Keratinocyte (primary cell): ENCODE measurements at regions not wholly inside any gene's neighbourhood (a gene's known extent, or its start where the extent isn't known, plus 50 kb on each side); places are given as distances from the start of the nearest gene placed in this dataset.

Experiments used
- DNase-seq: peaks from one replicate; pipeline ENCODE4 v3.0.0-alpha.2; 2011; ENCODE audit warnings: low read depth, missing footprints, low spot score
- FAIRE-seq: peaks from 2 replicates; lab custom pipeline; 2011; peaks lifted over from hg19 to GRCh38; lab: Jason Lieb, UNC
- H2AFZ ChIP-seq: 2 replicates; pipeline ENCODE4 v1.6.0; 2012; ENCODE audit warnings: low read length, control low read depth, inconsistent platforms; ENCODE audit not compliant: control insufficient read depth
- H3K27ac ChIP-seq: 2 replicates; pipeline ENCODE4 v1.5.1; 2011; ENCODE audit warnings: low read length; ENCODE audit not compliant: control insufficient read depth, insufficient read depth
- H3K27me3 ChIP-seq: 3 replicates; pipeline ENCODE4 v1.6.0; 2011; ENCODE audit warnings: low read length; ENCODE audit not compliant: control insufficient read depth, insufficient read depth; ENCODE audit errors: extremely low read depth
- H3K36me3 ChIP-seq, 2 experiments: 2 replicates in 1 of 2; 3 replicates in 1 of 2; pipeline ENCODE4 v1.5.1; 2011; ENCODE audit warnings: low read length in 2 of 2, mild to moderate bottlenecking in 1 of 2; ENCODE audit not compliant: control insufficient read depth in 2 of 2, insufficient read depth in 2 of 2; ENCODE audit errors: extremely low read depth in 1 of 2
- H3K4me1 ChIP-seq: 3 replicates; pipeline ENCODE4 v1.5.1; 2011; ENCODE audit warnings: low read length; ENCODE audit not compliant: control insufficient read depth, insufficient read depth; ENCODE audit errors: extremely low read depth
- H3K4me2 ChIP-seq: 3 replicates; pipeline ENCODE4 v1.6.0; 2011; ENCODE audit warnings: low read depth, low read length; ENCODE audit not compliant: control insufficient read depth, insufficient read depth; ENCODE audit errors: extremely low read depth
- H3K4me3 ChIP-seq, 3 experiments: fragments of 200-600 bp in 1 of 3; sonication (generic) in 1 of 3; 2 replicates in 2 of 3; 3 replicates in 1 of 3; pipeline ENCODE4 v1.5.1; 2011 to 2016; ENCODE audit warnings: low read length in 3 of 3, mild to moderate bottlenecking in 3 of 3, control low read depth in 2 of 3, inconsistent platforms in 1 of 3, low read depth in 1 of 3, mixed read lengths in 1 of 3, mixed run types in 1 of 3, moderate library complexity in 1 of 3; ENCODE audit not compliant: control insufficient read depth in 2 of 3, insufficient read depth in 2 of 3; ENCODE audit errors: extremely low read depth in 1 of 3
- H3K79me2 ChIP-seq: 2 replicates; pipeline ENCODE4 v1.6.0; 2012; ENCODE audit warnings: low read length; ENCODE audit not compliant: control insufficient read depth, insufficient read depth
- H3K9ac ChIP-seq: 3 replicates; pipeline ENCODE4 v1.6.0; 2011; ENCODE audit warnings: low read length; ENCODE audit not compliant: control insufficient read depth, insufficient read depth; ENCODE audit errors: extremely low read depth
- H3K9me1 ChIP-seq: 3 replicates; pipeline ENCODE4 v1.6.0; 2011; ENCODE audit warnings: low read length; ENCODE audit not compliant: control insufficient read depth, insufficient read depth; ENCODE audit errors: extremely low read depth
- H3K9me3 ChIP-seq: 2 replicates; pipeline ENCODE4 v1.5.1; 2012; ENCODE audit warnings: low read depth, low read length; ENCODE audit not compliant: control insufficient read depth
- H4K20me1 ChIP-seq: 3 replicates; pipeline ENCODE4 v1.6.0; 2011; ENCODE audit warnings: low read length; ENCODE audit not compliant: control insufficient read depth, insufficient read depth; ENCODE audit errors: extremely low read depth
- EZH2 ChIP-seq: IDR thresholded peaks from one replicate; pipeline ENCODE4 v1.6.1; 2012; ENCODE audit warnings: inconsistent platforms, mild to moderate bottlenecking, low read length, moderate library complexity
- dilution Hi-C: fragments of 300-500 bp; cut with MboI; formaldehyde crosslinking; loops from one replicate; pipeline ENCODE4 v1.7.0; 2020; ENCODE audit warnings: low sequenced_read_pairs; ENCODE audit not compliant: extremely low pct_ligation_motif_present
- TF ChIP-seq, protein P1 (sequence below), 3 experiments: IDR thresholded peaks in 1 of 3; conservative IDR thresholded peaks in 1 of 3; optimal IDR thresholded peaks in 1 of 3; 2 replicates in 2 of 3; 3 replicates in 1 of 3; pipeline versions ENCODE3 to v1.5.1; 2011; ENCODE audit warnings: low read length in 3 of 3, mild to moderate bottlenecking in 3 of 3, moderate library complexity in 2 of 3, control low read depth in 1 of 3, inconsistent platforms in 1 of 3; ENCODE audit not compliant: insufficient read depth in 2 of 3; ENCODE audit errors: extremely low read depth in 1 of 3

- FAIRE-seq (no peak), DNase-seq (no peak)
- Histone ChIP-seq H3K4me2 (no peak overlapping the region), H3K36me3 (no peaks in the 10 kb centered on the region), H3K4me3 (no peak overlapping the region), H4K20me1 (no peaks in the 10 kb centered on the region), H3K79me2 (no peaks in the 10 kb centered on the region), H3K9me3 (no peaks in the 10 kb centered on the region), H3K9me1 (no peaks in the 10 kb centered on the region), H3K4me1 (no peaks in the 10 kb centered on the region), H3K27ac (no peak overlapping the region), H2AFZ (no peak overlapping the region), H3K27me3 (no peaks in the 10 kb centered on the region), H3K9ac (no peak overlapping the region)
- TF ChIP-seq EZH2, result no peak
- TF ChIP-seq, protein P1, sequence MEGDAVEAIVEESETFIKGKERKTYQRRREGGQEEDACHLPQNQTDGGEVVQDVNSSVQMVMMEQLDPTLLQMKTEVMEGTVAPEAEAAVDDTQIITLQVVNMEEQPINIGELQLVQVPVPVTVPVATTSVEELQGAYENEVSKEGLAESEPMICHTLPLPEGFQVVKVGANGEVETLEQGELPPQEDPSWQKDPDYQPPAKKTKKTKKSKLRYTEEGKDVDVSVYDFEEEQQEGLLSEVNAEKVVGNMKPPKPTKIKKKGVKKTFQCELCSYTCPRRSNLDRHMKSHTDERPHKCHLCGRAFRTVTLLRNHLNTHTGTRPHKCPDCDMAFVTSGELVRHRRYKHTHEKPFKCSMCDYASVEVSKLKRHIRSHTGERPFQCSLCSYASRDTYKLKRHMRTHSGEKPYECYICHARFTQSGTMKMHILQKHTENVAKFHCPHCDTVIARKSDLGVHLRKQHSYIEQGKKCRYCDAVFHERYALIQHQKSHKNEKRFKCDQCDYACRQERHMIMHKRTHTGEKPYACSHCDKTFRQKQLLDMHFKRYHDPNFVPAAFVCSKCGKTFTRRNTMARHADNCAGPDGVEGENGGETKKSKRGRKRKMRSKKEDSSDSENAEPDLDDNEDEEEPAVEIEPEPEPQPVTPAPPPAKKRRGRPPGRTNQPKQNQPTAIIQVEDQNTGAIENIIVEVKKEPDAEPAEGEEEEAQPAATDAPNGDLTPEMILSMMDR (optimal IDR thresholded peaks at IDR 0.05 in 1 of 3, IDR thresholded peaks at IDR 0.05 in 1 of 3, conservative IDR thresholded peaks at IDR 0.05 in 1 of 3; ENCODE audit: extremely low read depth in 1 of 3, insufficient read depth in 2 of 3, low read length in 3 of 3), result no peak
- dilution Hi-C loops, result no loop called here
Measured at GRCh38 chr12:92206596-92206995, 61.0 kb upstream of the BTG1 start.

DNA sequence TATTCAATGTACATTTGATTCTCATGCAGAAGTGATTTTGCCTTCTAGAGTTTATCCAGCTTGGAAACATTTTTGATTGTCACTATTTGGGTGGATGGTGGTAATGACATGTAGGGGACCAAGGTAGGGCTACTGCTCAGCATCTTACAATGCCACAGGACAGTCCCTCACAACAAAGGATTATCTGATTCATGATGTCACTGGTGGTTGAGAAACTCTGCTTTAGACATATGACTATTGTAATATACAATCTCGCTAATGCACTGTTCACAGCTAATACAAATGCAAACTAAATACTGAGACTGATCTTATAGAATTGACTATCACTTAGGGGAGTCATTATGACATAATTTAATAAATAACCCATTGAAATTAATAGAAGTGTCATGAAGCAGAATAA is 60.4 kb upstream of the BTG1 start:
- Histone ChIP-seq H3K27me3 (no peaks in the 10 kb centered on the region), H3K4me3 (no peak overlapping the region), H3K9me3 (no peaks in the 10 kb centered on the region), H3K9ac (no peak overlapping the region), H4K20me1 (no peaks in the 10 kb centered on the region), H3K4me2 (no peak overlapping the region), H3K27ac (no peak overlapping the region), H3K4me1 (no peaks in the 10 kb centered on the region), H3K9me1 (no peaks in the 10 kb centered on the region), H3K79me2 (no peaks in the 10 kb centered on the region), H2AFZ (no peak overlapping the region), H3K36me3 (no peaks in the 10 kb centered on the region)
- dilution Hi-C loops, result no loop called here
- FAIRE-seq (no peak), DNase-seq (no peak)
- TF ChIP-seq, protein P1 (optimal IDR thresholded peaks at IDR 0.05 in 1 of 3, IDR thresholded peaks at IDR 0.05 in 1 of 3, conservative IDR thresholded peaks at IDR 0.05 in 1 of 3; ENCODE audit: extremely low read depth in 1 of 3, insufficient read depth in 2 of 3, low read length in 3 of 3), result no peak
- no peak for TF ChIP-seq EZH2
